Hypothalamus (tissue), 51 donors: ENCODE measurements at regions not wholly inside any gene's neighbourhood (a gene's known extent, or its start where the extent isn't known, plus 50 kb on each side); places are given as distances from the start of the nearest gene placed in this dataset.
"Not testable (repeated sequence)": the region's sequence is repeated elsewhere in the genome, so short reads cannot be mapped to it uniquely, and the experiment has no call there.

ENCODE experiments used
- DNase-seq, 51 donors: peaks; one replicate each; lab custom pipeline; 2025; lab: John Stamatoyannopoulos, UW

DNA sequence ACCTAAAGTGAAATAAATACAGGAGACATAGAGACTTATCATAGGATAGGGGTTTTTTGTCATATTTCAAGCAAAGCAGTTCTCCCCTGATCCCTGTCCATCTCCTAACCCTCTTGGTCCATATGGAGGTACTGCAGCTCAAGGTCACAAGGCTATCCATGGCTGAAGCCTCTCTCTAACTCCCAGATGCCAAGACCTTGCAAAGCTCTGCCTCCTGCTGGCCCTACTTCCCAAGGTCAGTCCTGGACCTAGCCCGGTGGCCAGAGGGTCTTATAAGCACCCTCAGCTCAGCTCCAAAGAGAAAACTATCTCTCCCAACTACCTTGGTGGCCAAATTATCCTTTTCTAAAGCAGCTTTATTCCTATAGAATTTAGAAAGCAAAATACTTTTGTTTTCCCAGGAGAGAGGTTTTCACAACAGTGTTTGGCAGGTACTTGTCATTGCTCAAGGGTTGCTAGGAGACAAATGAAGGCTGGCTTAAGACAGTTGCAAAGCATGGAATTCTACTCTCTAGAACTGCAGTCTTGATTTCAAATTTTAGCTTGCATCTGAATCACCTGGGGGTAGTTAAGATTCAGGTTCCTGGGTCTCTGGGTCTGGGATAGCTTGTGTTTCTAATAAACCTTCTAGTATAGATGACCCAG lies 121.5 kb downstream of the XCL2 start:
- no peak for DNase-seq

DNA sequence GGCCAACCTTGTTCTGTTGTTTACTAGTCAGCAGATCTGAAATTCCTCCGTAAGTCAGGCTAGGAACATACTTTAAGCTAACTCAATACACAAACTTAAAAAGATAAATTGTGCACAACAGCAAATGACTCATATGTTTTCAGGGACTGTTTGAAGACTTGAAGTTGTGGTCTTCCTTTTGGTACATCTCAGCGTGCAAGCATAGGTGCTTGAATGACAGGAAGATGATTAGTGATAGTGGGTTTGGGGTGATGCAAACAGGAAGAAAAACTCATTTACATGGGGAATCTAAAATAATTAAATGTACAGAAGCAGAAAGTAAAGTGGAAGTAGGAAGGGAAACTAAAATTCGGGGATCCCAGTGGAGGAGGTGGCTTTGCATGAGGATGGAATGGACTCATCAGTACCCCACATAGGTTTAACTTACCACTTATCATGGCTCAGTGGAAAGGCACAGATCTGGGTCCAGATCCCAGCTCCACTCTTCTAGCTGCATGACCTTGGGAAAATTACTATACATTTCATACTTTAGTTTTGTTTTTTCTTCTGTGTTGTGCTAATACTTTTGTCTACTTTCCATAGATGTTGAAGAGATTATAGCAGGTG lies 122.3 kb downstream of the XCL2 start:
- no peak for DNase-seq

DNA sequence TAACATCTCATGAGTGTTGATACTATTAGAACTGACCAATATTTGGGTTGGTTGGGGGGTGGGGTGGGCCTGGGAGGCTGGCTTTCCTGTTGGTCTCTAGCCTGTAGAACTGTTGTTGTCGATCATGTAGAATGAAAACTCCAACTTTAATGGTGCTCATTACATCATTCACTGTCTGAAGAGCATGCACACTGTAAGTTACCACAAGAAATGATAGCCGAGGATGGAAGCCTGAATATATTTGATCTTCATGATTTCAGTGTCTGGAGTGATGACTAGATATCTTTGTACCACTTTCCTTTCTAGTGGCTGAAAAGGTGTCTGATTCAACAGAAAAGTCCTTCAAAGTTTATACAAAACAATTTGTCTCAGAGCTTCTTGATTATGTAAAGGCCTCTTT lies 123.6 kb downstream of the XCL2 start:
- DNase-seq = no peak

DNA sequence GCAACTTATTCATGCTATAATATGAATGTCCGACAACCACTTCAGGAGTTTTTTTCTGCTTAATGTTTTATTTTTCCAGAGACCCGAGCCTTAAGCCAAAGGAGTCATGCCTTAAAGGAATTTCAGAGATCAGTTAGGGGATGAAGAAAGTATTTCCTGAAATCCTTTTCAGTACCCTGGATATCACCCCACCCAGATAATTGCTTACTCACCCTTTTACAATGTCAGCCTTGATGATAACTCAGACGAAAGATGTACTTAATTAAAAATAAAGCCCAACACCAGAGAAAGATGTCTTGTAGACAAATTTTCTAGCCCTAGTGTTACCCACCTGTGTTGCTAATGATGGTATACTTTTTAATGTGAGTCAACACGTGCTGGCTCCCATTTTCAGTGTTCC lies 124.1 kb downstream of the XCL2 start:
- no peak for DNase-seq

DNA sequence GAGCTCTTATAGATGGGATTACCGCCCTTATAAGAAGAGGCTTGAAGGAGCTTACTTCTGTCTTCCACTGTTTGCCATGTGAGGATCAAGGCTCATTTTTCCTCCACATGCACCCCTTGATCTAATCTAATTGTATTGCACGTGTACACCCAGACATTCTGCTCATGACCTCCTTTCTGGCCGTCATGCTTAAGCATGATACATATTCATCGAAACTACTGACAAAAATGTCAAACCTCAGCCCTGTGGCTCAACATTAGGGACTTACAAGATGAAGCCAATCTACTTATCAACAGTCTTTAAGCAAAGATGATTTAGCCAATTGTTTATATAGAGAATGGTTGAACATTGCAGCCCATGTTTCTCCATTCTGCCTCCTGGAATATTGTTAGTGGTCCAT lies 127.6 kb downstream of the XCL2 start:
- no peak for DNase-seq

DNA sequence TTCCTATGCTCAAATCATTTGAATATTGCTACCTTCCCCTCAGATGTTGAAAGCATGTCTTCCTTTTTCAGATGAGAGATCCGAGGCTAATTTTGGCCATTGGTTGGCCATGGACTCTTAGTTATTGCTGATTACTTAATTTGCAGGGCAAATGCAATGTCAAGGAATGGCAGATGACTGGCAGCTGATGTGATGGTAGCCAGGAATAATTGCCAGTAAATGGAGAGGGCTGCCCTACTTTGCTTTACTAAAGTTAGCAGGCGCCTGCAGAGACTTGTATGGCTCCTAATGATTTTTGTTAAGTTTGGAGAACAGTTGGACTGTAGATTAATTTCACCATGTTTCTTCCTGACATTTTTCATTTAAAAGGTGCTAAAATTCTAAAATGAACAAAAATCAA lies 128.9 kb downstream of the XCL2 start:
- DNase-seq = no peak

DNA sequence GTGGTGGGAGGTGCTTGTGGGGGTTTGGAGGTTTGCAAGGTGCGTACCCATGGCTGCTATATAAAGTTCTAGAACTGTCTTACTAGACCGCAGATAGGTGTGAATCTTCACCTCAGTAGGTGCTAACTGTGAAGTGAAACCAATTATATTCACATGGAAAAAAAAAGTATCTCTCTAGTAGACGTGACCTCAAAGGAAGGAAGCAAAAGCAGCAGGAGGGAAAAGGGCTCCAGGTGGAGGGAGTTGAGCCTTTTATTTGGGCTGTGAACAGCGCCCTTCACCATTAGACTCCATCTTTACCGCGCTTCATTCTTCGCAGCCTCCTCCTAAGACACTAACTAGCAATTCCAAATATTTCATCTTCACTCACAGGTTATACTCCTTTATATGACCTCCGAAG lies 129.8 kb downstream of the TBX19 start:
- DNase-seq = no peak

DNA sequence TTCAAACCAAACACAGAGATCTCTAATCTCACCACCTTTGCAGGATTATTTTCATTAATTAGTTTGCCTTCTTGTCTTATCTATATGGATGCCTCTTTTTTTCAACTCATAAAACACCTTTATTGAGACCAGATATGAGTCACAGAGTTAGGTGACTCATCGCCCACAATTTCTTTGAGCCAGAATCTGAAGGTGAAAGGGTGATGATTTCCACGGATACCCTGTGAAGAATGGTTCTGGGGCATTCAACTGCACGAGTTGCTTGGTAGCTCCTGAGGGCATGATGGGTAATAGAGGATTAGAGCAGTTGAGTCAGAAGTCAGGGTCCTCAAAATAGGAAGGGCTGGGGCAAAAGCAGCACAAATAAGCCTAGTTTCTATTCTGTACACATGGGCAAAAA lies 128.2 kb downstream of the TBX19 start:
- peak in 1 of 51 donors; percentile 27 for DNase-seq

DNA sequence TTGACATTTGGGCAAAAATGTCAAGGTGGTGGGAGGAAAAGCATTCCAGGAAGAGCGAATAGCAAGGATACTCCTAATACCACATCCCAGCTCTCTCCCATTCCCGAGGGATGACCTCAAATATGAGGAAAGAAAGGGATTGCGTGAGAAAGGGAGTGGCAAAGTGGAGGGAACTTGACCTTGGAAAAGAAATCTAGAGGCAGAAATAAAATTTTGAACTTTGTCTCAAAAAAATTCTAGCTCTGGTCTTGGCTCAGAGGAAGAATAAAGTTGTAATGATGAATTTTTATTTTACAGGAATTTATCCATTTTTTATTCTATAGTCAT lies 127.8 kb downstream of the TBX19 start:
- no peak for DNase-seq

DNA sequence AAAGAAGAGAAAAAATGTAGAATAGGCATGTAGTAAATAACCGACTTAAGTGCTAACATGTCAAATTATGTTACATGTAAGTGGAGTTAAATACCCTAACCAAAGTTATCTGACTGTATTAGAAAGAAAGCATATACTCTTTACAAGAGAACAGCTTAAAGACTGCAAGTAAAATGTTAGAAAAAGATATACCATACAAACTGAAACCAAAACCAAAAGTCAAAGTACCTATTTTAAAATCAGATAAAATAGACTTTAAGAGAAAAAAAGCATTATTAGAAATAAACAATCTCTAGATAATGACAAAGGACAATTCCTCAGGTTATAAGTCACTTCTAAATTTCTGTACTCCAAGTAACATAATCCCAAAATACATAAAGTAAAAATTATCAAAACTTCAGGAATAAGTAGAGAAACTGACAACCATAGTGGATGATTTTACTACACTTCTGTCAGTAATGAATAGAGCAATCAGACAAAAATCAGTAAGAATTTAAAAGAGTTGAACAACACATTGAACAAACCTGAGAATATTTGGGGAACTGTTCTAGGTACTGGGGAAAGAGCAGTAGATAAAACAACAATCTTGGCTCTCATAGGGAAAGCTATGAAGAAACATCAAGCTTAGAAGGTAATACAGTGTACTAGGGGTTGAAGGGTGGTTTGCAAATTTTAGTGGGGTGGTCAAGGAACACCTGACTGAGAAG lies 127.3 kb downstream of the TBX19 start:
- DNase-seq = no peak

DNA sequence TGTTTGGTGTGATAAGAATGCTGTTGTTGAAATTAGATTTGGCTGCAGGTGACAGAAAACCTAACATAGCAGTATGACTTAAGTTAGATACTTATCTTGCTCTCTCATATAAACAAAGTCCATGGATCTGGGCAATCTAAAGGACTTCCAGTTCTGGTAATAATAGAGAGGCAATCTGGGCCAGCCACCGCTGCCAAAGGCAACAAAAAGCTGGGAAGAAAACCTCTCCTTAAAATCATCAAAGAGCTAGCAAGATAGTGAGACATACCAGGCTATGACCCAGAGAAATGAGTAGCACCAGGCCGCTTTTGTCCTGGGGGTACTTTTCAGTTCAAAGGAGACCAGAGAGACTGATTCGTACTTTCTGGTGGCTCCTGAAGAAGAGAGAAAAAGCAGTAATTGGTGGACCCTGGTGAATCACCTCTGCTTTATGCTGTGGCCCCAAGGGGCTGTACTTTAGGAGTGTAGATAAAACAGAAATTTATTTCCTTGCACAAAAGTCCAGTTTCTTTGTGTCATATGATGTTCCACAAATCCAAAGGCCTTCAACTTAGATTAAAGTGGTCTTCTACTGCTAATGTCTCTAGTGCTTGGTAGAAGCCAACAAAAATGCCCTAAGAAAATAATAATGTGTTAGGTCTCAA lies 125.4 kb downstream of the TBX19 start:
- DNase-seq = no peak

DNA sequence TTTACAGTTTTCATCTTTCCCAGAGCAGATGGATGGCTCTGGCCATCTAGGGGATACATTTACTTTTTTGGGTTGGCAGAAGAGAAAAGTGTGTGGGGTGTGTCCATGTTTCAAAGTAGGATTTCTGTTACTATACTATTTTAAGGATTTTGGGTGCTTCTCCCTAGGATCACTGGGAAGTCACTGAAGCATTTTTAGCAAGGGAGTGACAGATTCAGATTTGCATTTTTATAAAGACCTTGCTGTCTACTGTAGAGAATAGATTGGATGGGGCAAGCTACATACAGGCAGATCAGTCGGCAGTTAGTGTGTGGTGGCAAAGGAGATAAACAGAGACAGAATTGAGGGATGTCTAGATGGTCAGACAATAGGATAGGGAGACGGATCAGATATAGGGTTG lies 122.5 kb downstream of the TBX19 start:
- no peak for DNase-seq

DNA sequence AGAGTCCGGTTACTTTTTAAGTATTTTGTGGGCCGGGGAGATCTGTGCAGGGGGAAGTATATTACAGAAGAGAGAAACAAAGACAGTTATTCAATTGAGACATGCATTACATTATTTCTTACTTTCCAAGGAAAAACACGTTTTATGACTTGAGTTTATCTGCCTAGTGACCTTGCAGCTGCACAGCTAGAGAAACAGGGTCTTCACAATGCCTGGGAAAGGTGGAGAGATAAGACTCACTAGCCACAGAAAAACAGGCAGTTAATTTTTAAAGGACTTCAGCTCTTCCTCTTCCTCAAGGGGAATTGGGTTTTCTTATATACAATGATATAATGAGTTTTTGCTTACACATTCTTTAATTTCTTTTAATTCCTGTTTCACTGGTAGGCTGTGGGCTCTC lies 121.8 kb downstream of the TBX19 start:
- DNase-seq = not testable (repeated sequence)

DNA sequence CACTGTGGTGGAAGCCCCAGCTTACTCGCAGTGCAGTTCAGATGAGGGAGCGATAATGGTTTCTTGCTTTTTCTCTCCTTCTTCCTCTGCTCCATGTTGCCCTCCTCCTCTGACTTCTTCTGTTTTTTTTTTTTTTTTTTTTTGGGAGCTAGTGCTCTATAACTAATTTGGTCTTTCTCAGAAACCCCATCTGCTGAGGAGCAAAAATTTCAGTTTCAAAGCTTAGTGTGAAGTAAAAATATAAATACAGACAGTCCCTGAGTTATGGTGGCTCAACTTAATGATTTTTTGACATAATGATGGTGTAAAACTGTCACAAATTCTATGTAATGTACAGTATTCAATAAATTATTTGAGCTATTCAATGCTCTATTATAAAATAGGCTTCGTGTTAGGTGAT lies 120.7 kb downstream of the TBX19 start:
- DNase-seq = no peak

DNA sequence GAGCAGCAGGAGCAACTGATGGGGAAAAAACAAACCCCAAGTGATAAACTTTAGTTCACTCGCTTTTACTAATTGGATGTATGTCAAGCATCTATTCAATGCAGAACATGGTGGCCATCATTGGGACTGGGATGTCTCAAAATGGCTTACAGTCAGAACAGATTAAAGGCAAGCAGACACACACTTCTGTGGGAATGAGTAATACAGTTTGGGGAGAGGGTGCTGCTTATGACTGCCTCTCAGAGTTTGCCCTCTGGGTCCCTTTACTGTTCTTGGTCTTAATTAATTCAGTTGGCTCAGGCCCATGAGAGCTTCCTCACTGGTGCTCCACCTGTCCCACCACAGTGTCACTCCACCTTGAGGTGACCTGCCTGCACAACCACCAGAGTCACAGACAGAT lies 119.5 kb downstream of the TBX19 start:
- DNase-seq = no peak

DNA sequence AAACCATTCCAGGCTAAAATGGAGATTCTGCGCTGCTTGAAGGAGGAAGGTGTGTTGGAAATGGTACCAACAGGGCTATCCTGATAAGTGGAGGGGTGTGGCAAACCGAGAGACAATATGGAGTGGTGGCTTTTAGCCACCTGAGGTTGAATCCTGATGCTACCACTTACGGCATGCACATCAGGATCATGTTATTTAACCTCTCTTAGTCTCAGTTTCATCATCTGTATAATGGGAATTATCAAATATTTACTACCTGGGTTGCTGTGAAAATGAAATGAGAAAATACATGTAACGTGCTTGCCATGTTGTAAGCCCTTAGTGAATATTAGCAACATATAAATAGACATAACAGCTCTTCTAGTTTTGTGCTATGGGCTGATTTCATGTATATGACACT lies 117.1 kb downstream of the TBX19 start:
- no peak for DNase-seq

DNA sequence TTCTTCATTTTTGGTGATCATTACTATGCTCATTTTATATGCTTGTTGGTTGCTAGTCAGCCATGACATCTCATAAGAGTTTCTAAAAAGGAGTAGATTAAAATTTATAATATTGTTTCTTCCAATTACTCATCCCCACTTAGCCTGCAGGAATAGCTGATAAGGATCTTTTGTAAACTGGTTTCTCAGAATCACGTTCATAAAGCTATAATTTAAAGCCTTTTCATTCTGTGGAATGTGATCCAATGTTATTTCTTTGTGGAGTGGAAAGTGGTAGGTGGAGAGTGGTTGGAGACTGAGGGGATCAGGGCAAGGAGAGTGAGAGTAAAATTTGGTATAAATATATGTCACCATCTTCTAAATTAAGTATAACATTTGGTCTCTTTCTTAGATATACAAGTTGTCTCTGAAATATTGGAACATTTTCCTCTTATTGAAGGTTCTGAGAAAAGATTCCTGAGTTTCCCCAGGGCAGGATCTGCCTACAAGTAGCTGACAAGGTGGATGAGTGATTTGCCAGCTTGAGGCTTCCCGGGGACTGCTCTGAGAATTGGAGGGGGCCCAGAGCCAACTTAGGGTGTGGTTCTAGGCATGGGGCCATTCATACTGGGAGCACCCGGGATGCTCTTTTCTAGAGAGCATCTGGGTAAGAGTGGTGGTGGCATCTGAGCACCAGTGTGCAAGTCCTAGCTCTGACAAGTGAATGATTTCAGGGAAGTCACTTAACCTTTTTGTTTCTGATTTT lies 116.4 kb downstream of the TBX19 start:
- DNase-seq = no peak

DNA sequence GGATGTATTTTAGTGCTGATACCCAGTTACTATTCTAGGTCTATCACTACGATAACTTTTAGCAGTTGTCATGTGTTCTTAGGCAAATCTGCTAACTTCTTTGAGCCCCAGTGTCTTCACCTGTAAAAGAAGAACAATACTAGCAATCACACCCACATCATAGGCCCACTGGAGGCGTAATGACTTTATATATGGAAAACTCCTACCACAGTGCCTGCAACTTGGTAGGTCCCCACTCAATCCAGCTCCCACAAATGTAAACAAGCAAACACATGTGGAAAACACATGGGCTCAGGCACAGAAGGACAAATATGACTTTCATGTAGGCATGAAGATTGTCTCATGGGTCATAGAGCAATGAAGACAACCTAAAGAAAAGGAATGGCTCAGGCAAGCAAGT lies 115.8 kb downstream of the TBX19 start:
- DNase-seq = peak in 1 of 51 donors; percentile 14

DNA sequence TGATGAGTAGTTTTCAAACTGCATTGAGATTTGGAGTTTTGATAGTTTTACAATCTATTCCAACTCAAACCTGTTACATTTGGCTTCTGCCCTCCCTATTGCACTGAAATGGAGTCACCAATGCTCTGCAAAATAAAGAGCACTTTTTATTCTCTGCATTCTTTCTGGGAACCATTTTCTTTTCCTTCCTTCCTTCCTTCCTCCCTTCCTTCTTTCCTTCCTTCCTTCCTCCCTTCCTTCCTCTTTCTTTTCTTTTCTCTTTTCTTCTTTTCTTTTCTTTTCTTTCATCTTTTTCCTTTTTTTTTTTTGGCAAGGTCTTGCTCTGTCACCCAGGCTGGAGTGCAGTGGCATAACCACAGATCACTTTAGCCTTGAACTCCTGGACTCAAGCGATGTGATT lies 114.2 kb downstream of the TBX19 start:
- DNase-seq = no peak

DNA sequence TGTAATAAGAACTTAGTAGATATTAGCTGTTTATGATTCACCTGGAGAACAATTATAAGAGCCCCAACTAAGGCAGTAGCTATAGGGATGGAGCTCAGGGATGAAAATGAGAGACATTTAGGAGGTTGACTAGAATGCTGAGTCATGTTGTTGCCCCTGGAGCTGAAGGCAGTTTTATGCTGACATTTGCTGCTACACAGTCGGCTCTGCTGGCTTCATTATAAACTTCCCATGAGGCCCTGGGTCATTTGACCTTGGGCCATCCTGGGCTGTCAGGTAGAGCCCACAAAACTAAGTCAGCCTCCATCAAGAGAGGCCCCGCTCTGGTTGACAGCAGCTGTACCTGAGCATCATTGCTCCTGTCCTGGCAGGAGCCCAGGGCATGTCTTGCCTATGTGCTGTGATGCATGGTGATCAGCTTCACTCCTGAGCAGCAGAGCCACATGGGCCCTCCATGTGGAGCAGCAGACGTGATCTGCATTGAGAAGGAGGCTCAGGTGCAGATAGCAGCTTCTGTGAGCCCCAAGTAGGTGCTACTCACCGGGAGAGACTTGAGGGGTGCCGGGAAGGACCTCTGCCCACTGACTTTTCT lies 112.4 kb downstream of the TBX19 start:
- DNase-seq = no peak
